ENCODE measurements at regions not wholly inside any gene's neighbourhood (a gene's known extent, or its start where the extent isn't known, plus 50 kb on each side); places are given as distances from the start of the nearest gene placed in this dataset.

- no peak for TF ChIP-seq CTCF (conservative IDR thresholded peaks at IDR 0.05 in 1 of 2, IDR thresholded peaks at IDR 0.05 in 1 of 2; ENCODE audit: low read depth in 1 of 2, low read length in 2 of 2)
- TF ChIP-seq EZH2 (IDR thresholded peaks at IDR 0.05; ENCODE audit: low read length, missing control alignments) = no peak
Measured at GRCh38 chr12:114254998-114255397, 150.9 kb downstream of the TBX5 start.
